GM20431 (cell line): ENCODE measurements at regions not wholly inside any gene's neighbourhood (a gene's known extent, or its start where the extent isn't known, plus 50 kb on each side); places are given as distances from the start of the nearest gene placed in this dataset.
"Not testable (repeated sequence)": the region's sequence is repeated elsewhere in the genome, so short reads cannot be mapped to it uniquely, and the experiment has no call there.

Experiments used
- in situ Hi-C: fragments of 300-500 bp; cut with MseI, MboI; formaldehyde crosslinking; loops from one replicate; pipeline ENCODE4 v1.15.0; 2020; ENCODE audit warnings: low sequenced_read_pairs; ENCODE audit not compliant: unreplicated experiment

DNA sequence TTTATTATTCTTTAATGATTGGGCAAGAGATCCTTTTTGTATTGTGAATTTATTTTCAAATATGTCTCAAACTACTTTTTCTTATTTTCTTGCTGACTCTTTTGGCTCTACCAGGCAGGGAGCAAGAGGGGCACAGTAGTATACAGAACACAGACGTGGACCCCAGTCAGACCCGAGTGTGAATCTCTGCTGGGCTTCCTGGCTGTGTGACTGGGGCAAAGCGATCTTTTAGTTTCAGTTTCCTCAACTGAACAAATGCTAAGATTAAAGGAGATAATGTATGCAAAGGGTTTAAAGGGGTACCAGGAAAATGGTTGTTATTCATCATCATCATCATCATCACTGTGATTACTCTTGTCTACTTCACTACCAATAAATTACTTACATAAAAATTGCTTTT lies 317.5 kb downstream of the HIVEP2 start:
- in situ Hi-C loops: no loop called here

GRCh38 chr6:142631517-142632385 lies 313.2 kb downstream of the HIVEP2 start:
- in situ Hi-C loops: no loop called here

- in situ Hi-C loops: no loop called here
These were observed 311.7 kb downstream of the HIVEP2 start for GRCh38 chr6:142633317-142633716.

DNA sequence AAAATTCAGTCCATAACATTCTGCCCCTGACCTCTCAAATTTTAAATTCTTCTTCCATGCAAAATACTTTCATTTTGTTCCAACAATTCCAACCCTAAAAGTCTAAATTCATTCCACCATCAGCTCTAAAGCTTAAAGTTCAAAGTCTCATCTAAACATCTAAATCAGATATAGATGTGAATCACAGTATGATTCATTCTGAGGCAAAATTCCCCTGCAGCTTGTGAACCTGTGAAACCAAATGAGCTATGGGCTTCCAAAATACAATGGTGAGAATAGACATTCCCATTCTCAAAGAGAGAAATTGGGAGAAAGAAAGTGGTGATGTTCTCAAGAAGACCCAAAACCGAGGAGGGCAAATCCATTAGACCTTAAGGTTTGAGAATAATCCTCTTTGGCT lies 309.8 kb downstream of the HIVEP2 start:
- in situ Hi-C loops: no loop called here

DNA sequence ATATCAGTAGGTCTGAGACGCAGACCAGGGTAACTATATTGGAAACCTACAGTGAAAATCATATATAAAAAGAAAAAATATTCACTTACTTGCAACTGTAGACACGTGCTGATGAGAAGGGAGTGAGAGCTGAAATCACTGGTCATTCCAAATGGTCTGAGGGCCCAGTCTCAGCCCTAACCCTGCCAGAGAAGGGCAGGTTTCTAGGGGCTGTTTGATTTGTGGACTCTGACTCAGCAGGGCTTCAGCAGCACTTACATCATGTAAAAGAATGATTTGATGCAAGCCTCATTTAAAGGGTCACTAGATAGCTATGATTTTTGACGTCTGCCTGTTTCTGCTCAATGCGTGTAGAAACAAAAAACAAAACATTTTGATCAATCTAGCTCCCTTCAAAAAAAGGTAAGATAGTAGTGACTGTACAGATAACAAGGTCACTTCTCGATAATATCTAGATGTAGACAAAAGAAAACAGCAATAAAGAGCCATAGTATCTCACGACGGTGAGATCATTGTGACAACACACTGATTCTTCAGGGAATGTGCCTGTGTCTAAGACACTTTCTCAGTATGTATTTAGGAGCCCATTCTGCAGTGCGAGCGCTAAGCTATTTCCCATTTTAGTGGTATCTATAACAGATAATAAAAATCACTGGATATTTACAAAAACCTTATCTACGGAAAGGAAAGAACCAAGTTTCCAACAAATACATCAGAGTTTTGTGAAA lies 307.2 kb downstream of the HIVEP2 start:
- in situ Hi-C loops: no loop called here

DNA sequence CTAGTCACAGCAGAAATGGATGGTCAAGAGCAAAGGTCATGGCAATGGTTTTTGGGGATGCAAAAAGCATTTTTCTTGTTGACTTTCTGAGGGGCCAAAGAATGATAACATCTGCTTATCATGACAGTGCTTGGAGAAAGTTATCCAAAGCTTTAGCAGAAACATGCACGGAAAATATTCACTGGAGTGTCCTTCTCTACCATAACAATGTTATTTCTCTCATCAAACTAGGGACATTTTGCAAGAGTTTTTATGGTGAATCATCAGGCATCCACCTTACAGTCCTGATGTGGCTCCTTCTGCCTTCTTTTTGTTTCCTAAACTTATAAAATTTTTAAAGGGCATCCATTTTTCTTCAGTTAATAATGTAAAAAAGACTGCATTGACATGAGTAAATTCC lies 302.3 kb downstream of the HIVEP2 start:
- in situ Hi-C loops: no loop called here

- in situ Hi-C loops: no loop called here
These were observed 300.1 kb downstream of the HIVEP2 start for GRCh38 chr6:142644866-142645265.

GRCh38 chr6:142645663-142646062 lies 299.3 kb downstream of the HIVEP2 start:
- in situ Hi-C loops: no loop called here

DNA sequence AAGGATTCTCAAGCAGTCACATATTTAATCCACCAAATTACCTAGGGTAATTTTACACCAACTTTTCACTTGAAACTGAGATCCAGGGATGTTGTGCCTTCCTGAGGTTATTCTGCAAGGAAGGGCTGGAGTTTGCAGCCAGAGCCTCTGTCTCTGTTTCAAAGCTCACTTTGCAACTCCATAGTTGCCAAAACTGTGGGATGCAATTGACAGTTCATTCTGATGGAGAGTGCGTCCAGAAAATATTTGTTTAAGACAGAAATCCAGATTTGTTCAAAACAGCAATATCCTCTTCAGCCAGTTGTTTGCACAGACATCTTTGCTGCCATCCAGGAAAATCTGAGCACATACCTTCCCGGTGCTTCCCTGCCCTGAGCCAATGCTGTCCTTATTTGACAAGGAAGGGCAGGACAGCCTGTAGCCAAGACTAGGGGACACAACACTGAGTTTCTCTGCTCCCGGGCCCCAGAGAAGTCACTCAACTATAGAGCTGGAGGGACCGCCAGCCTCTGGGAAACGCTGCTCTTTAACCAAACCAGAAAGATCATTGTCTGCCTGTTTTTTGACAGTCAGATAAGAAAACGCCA lies 297.4 kb downstream of the HIVEP2 start:
- in situ Hi-C loops: no loop called here

DNA sequence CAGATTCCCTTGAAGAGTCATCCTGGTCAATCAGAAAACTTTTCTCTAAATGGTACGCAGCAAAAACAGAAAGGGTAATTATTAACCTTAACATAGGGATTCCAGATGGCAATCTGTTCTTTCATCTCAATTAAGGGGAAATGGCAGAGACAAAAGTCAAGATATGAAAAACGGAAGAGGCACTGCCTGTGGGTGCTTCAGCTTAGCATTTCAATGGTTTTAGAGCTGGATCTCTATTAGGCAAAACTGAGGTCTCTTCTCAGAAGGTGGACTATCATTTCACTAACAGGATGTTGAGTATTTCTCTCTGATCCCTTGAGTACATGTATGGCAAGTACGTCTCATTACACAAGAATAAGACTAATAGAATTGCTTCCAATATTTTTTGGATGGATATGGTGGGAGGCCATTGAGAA lies 296.9 kb downstream of the HIVEP2 start:
- in situ Hi-C loops: no loop called here

- in situ Hi-C loops: no loop called here
These were observed 296.4 kb downstream of the HIVEP2 start for GRCh38 chr6:142648526-142648925.

DNA sequence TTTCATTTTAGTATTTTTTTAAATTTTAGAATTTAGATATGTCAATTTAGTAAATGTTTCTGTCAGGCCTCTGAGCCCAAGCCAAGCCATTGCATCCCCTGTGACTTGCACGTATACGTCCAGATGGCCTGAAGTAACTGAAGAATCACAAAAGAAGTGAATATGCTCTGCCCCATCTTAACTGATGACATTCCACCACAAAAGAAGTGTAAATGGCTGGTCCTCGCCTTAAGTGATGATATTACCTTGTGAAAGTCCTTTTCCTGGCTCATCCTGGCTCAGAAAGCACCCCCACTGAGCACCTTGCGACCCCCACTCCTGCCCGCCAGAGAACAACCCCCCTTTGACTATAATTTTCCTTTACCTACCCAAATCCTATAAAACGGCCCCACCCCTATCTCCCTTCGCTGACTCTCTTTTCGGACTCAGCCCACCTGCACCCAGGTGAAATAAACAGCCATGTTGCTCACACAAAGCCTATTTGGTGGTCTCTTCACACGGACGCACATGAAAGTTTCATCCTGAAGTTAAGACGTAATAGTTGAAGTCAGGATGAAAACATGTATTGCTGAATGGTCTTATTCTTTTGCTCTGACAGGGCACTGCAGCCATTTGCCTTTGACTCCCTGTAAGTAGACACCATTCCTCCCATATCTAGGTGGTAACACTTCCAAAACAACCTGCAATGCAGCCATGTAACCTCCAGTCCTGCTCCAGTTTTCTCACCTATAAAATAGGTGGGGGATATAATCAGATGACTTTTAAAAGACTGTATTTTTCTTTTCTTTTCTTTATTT lies 295.3 kb downstream of the HIVEP2 start:
- in situ Hi-C loops: not testable (repeated sequence)

DNA sequence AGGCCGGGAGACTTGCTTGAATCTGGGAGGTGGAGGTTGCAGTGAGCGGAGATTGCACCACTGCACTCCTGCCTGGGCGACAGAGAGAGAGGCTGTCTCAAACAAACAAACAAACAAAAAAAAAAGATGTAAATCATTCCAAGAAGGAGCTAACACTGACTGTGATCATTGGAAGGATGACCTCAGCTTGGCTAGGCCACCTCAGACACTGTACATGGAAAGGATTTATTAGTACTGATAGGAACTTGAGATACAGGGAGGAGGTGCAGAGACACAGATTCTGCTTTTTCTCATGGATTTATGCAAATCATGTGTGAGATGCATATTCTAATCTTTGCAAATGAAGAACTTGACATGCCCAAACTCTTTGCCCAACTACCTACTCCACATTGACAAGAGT lies 293.6 kb downstream of the HIVEP2 start:
- in situ Hi-C loops: no loop called here

GRCh38 chr6:142653710-142654420 lies 291.1 kb downstream of the HIVEP2 start:
- in situ Hi-C loops: no loop called here

- in situ Hi-C loops: no loop called here
These were observed 285.3 kb downstream of the HIVEP2 start for GRCh38 chr6:142659661-142660060.

DNA sequence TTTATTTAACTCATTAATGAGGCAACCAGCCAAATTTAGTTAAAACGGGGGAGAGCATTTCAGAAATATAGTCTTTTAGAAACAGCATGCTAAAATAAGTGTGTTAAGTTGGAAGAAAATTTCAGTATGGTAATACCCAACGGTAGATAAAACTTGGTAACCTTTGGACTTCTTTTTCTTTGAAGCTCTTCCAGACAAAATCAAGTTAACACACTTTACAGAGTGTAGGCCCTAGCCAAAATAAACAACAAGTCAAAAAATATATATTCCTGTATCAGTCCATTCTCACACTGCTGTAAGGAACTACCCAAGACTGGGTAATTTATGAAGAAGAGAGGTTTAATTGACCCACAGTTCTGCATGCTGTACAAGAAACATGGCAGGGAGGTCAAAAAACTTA lies 279.6 kb downstream of the HIVEP2 start:
- in situ Hi-C loops: no loop called here

GRCh38 chr6:142666599-142667185 lies 278.3 kb downstream of the HIVEP2 start:
- in situ Hi-C loops: no loop called here

DNA sequence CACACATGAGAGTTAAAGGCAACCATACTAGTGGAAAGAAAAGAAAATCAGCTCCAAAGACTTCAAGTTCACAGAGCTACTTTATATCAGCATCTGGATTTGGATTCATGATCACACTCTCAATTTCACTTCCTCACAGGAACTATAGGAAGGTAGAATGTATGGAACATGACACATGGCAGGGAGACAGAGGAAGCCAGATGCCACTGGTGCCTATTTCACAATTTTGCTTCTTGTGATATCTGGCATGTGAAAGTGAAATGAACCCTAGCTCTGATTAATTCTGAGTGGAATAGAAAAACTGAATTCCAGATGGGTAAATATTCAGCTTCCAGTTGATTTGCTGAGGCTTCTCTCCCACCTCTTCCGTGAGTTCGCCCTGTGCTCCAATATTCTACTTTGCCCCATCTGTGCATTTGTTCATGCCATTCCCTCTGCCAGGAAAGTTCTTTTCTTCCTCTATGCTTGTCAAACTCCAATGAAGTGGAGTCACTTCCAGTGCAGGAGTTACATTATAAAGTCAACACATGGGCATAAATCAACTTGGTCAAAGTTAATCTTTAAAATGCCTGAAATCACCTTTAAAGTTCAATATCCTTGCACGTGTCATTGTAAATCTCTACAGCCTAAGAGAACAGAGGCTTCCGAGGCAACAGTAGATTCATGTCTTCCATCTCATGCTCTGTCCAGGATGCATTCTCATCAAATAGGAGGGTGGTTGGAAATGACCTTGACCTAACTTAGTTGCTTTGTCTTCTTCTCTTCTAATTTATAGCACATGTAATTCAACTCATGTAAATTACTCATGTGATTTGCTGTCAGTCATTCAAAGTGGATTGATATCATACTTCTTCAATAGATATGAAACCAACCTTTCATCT lies 275.3 kb downstream of the HIVEP2 start:
- in situ Hi-C loops: no loop called here
